HG03432 (cell line): ENCODE measurements at regions not wholly inside any gene's neighbourhood (a gene's known extent, or its start where the extent isn't known, plus 50 kb on each side); places are given as distances from the start of the nearest gene placed in this dataset.

ENCODE experiments used
- ATAC-seq: cut with Tn5 transposase; IDR thresholded peaks from one replicate; pipeline ENCODE4 v1.9.1; 2021; ENCODE audit warnings: mild to moderate bottlenecking, moderate library complexity; ENCODE audit not compliant: unreplicated experiment

DNA sequence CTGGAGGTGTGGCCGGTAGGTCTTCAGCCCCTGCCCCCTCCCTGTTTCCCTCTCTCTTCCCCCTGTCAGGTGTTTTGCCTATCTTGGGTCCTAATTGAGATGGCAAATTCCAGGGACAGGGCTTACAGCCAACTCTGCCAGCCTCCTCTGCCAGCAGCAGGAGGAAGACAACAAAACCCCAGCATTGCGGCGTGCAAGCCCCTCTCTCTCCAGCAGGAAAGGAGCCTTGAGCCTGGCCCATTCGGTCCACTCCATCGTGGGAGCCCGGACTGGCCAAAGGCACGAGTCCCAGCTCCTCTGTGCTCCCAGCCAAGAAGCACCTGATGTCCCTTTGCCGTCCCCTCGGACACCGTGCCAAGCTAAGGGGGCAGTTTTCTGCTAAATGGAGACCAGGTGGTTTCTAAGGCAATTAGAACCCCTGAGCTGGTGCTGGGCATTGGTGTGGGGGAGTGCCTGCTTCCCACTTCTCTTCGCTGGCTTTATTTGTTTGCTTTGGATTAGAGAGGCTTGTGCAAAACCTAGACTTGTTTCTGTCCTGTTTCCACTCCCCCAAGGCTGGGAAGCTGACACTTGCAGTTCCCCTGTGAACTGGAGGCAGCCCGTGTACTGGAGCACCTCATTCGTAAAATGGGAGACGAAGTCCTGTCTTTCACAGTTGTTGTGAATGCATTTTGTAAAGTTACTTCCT lies 57.1 kb upstream of the LHX5 start:
- ATAC-seq, result no peak

- ATAC-seq, result no peak
These were observed 53.4 kb upstream of the LHX5 start for GRCh38 chr12:113525066-113525465.

DNA sequence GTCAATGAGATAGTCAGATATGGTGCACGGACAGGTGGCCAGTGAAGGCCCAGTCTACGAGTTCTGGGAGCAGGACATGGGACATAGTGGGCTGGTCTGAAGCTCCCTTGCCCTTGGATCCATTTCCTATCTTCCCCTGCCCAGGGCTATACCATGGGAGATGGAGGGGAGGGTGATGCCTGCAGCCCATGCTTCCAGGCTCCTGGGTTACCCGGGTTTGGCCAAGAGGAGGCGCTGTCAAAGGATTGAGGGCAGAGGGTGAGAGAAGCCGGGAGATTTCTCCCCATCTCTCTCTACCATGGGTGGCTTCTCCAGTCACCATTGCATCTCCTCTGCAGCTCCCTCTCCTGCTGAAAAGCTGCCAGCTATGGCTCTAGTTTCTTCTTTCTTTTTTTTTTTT lies 52.8 kb upstream of the LHX5 start:
- ATAC-seq, result no peak

GRCh38 chr12:113521708-113522107 lies 50.0 kb upstream of the LHX5 start:
- ATAC-seq, result no peak
